ENCODE measurements at regions not wholly inside any gene's neighbourhood (a gene's known extent, or its start where the extent isn't known, plus 50 kb on each side); places are given as distances from the start of the nearest gene placed in this dataset.
A peak's percentile ranks its signal among the peaks of the same experiment; 100 is the strongest.

GRCh38 chr10:113317489-113317888 is 235.4 kb upstream of the HABP2 start:
- Mint-ChIP-seq H3K27me3 (no peaks in the 10 kb centered on the region), H3K36me3 (no peaks in the 10 kb centered on the region), H3K9me3 (peaks cover 2% of the 10 kb centered on the region), H3K4me1 (no peaks in the 10 kb centered on the region), H3K27ac (no peak overlapping the region), H3K4me3 (no peak overlapping the region)
- DNase-seq: no peak

GRCh38 chr10:113319479-113319878 is 233.4 kb upstream of the HABP2 start:
- H3K4me1 Mint-ChIP-seq: no peaks in the 10 kb centered on the region
- no peak for DNase-seq
- no peak overlapping the region for H3K4me3 Mint-ChIP-seq
- H3K27me3 Mint-ChIP-seq: no peaks in the 10 kb centered on the region
- H3K27ac Mint-ChIP-seq: no peak overlapping the region
- peaks cover 2% of the 10 kb centered on the region for H3K9me3 Mint-ChIP-seq
- H3K36me3 Mint-ChIP-seq: no peaks in the 10 kb centered on the region

GRCh38 chr10:113320211-113320610 is 232.6 kb upstream of the HABP2 start:
- H3K4me1 Mint-ChIP-seq: no peaks in the 10 kb centered on the region

GRCh38 chr10:113320987-113321386 is 231.9 kb upstream of the HABP2 start:
- H3K4me1 Mint-ChIP-seq: peaks cover under 1% of the 10 kb centered on the region
- no peak for DNase-seq
- H3K4me3 Mint-ChIP-seq: no peak overlapping the region
- H3K27ac Mint-ChIP-seq: no peak overlapping the region
- peaks cover 2% of the 10 kb centered on the region for H3K9me3 Mint-ChIP-seq
- H3K36me3 Mint-ChIP-seq: no peaks in the 10 kb centered on the region
- H3K27me3 Mint-ChIP-seq: no peaks in the 10 kb centered on the region

More at GRCh38 chr10:113320211-113320610, 232.6 kb upstream of the HABP2 start:
- Mint-ChIP-seq H3K27me3 (no peaks in the 10 kb centered on the region), H3K4me3 (no peak overlapping the region), H3K27ac (no peak overlapping the region), H3K36me3 (no peaks in the 10 kb centered on the region), H3K9me3 (peaks cover 2% of the 10 kb centered on the region)
- DNase-seq: no peak

GRCh38 chr10:113322843-113323242 is 230.0 kb upstream of the HABP2 start:
- Mint-ChIP-seq H3K36me3 (no peaks in the 10 kb centered on the region), H3K27me3 (no peaks in the 10 kb centered on the region), H3K27ac (no peak overlapping the region), H3K4me1 (peaks cover 5% of the 10 kb centered on the region), H3K4me3 (no peak overlapping the region), H3K9me3 (no peaks in the 10 kb centered on the region)
- DNase-seq: no peak

- Mint-ChIP-seq H3K9me3 (no peaks in the 10 kb centered on the region), H3K36me3 (no peaks in the 10 kb centered on the region), H3K4me1 (peaks cover 5% of the 10 kb centered on the region), H3K27ac (no peak overlapping the region), H3K4me3 (no peak overlapping the region), H3K27me3 (no peaks in the 10 kb centered on the region)
- no peak for DNase-seq
These were observed 228.9 kb upstream of the HABP2 start for GRCh38 chr10:113323985-113324384.

GRCh38 chr10:113326160-113327111 is 226.4 kb upstream of the HABP2 start:
- Mint-ChIP-seq H3K9me3 (no peaks in the 10 kb centered on the region), H3K4me3 (no peak overlapping the region), H3K36me3 (no peaks in the 10 kb centered on the region), H3K27me3 (no peaks in the 10 kb centered on the region), H3K27ac (no peak overlapping the region), H3K4me1 (peaks cover 5% of the 10 kb centered on the region)
- DNase-seq: peak; percentile 16

GRCh38 chr10:113329121-113329596 is 223.7 kb upstream of the HABP2 start:
- no peak overlapping the region for H3K27ac Mint-ChIP-seq
- no peaks in the 10 kb centered on the region for H3K9me3 Mint-ChIP-seq
- H3K27me3 Mint-ChIP-seq: no peaks in the 10 kb centered on the region
- no peak for DNase-seq
- H3K36me3 Mint-ChIP-seq: no peaks in the 10 kb centered on the region
- peaks cover 5% of the 10 kb centered on the region for H3K4me1 Mint-ChIP-seq
- H3K4me3 Mint-ChIP-seq: no peak overlapping the region

- H3K4me3 Mint-ChIP-seq: no peak overlapping the region
- H3K4me1 Mint-ChIP-seq: no peaks in the 10 kb centered on the region
- no peaks in the 10 kb centered on the region for H3K36me3 Mint-ChIP-seq
- H3K27me3 Mint-ChIP-seq: no peaks in the 10 kb centered on the region
- no peak overlapping the region for H3K27ac Mint-ChIP-seq
- H3K9me3 Mint-ChIP-seq: no peaks in the 10 kb centered on the region
- no peak for DNase-seq
These were observed 220.9 kb upstream of the HABP2 start for GRCh38 chr10:113331961-113332360.

GRCh38 chr10:113333313-113333712 is 219.5 kb upstream of the HABP2 start:
- H3K27me3 Mint-ChIP-seq: no peaks in the 10 kb centered on the region
- no peaks in the 10 kb centered on the region for H3K9me3 Mint-ChIP-seq
- no peak for DNase-seq
- H3K36me3 Mint-ChIP-seq: no peaks in the 10 kb centered on the region
- H3K27ac Mint-ChIP-seq: no peak overlapping the region
- no peak overlapping the region for H3K4me3 Mint-ChIP-seq
- no peaks in the 10 kb centered on the region for H3K4me1 Mint-ChIP-seq

GRCh38 chr10:113335592-113335991 is 217.3 kb upstream of the HABP2 start:
- Mint-ChIP-seq H3K27ac (no peak overlapping the region), H3K4me3 (no peak overlapping the region), H3K27me3 (no peaks in the 10 kb centered on the region), H3K36me3 (no peaks in the 10 kb centered on the region), H3K4me1 (no peaks in the 10 kb centered on the region), H3K9me3 (no peaks in the 10 kb centered on the region)
- no peak for DNase-seq

- DNase-seq: no peak
- Mint-ChIP-seq H3K36me3 (no peaks in the 10 kb centered on the region), H3K4me1 (no peaks in the 10 kb centered on the region), H3K9me3 (no peaks in the 10 kb centered on the region), H3K27ac (no peak overlapping the region), H3K4me3 (no peak overlapping the region), H3K27me3 (no peaks in the 10 kb centered on the region)
These were observed 216.2 kb upstream of the HABP2 start for GRCh38 chr10:113336549-113337130.

GRCh38 chr10:113337142-113337541 is 215.7 kb upstream of the HABP2 start:
- H3K9me3 Mint-ChIP-seq: no peaks in the 10 kb centered on the region
- no peaks in the 10 kb centered on the region for H3K4me1 Mint-ChIP-seq
- H3K27me3 Mint-ChIP-seq: no peaks in the 10 kb centered on the region
- no peak for DNase-seq
- H3K4me3 Mint-ChIP-seq: no peak overlapping the region
- no peak overlapping the region for H3K27ac Mint-ChIP-seq
- H3K36me3 Mint-ChIP-seq: no peaks in the 10 kb centered on the region

- Mint-ChIP-seq H3K4me1 (no peaks in the 10 kb centered on the region), H3K27me3 (no peaks in the 10 kb centered on the region), H3K4me3 (no peak overlapping the region), H3K27ac (no peak overlapping the region), H3K9me3 (no peaks in the 10 kb centered on the region), H3K36me3 (no peaks in the 10 kb centered on the region)
- no peak for DNase-seq
These were observed 213.7 kb upstream of the HABP2 start for GRCh38 chr10:113339121-113339520.

- Mint-ChIP-seq H3K36me3 (no peaks in the 10 kb centered on the region), H3K27me3 (no peaks in the 10 kb centered on the region), H3K4me1 (no peaks in the 10 kb centered on the region), H3K4me3 (no peak overlapping the region), H3K9me3 (no peaks in the 10 kb centered on the region), H3K27ac (no peak overlapping the region)
- DNase-seq: no peak
These were observed 212.6 kb upstream of the HABP2 start for GRCh38 chr10:113340282-113340681.

- no peaks in the 10 kb centered on the region for H3K4me1 Mint-ChIP-seq
- H3K36me3 Mint-ChIP-seq: no peaks in the 10 kb centered on the region
- no peaks in the 10 kb centered on the region for H3K9me3 Mint-ChIP-seq
- H3K27ac Mint-ChIP-seq: no peak overlapping the region
- DNase-seq: no peak
- peaks cover 5% of the 10 kb centered on the region for H3K27me3 Mint-ChIP-seq
- H3K4me3 Mint-ChIP-seq: no peak overlapping the region
These were observed 211.7 kb upstream of the HABP2 start for GRCh38 chr10:113341138-113341537.
